K562 (cell line): ENCODE measurements at regions not wholly inside any gene's neighbourhood (a gene's known extent, or its start where the extent isn't known, plus 50 kb on each side); places are given as distances from the start of the nearest gene placed in this dataset.

ENCODE experiments used
- ATAC-seq: fragments of 200-7000 bp; cut with Tn5 transposase; 3 replicates; pipeline ENCODE4 v1.9.1; 2020; ENCODE audit warnings: moderate library complexity
- BruUV-seq: library from RNA; stranded (reverse); fragments of 400-500 nt; replicated peaks from 2 replicates; lab custom pipeline; 2021; lab: Mats Ljungman, UMichigan
- CTCF ChIA-PET: fragments of 300-600 bp; formaldehyde crosslinking; extraction: SDS; loops from one replicate; lab custom pipeline; 2021; ENCODE audit warnings: low intra/inter-chr PET ratio; lab: Yijun Ruan, JAX
- POLR2A ChIA-PET: fragments of 300-600, 350-650 bp; sonication (Branson Sonifier 250); formaldehyde crosslinking; extraction: SDS; loops from one replicate; lab custom pipeline; 2021; ENCODE audit warnings: antibody characterized with exemption, inconsistent platforms; lab: Yijun Ruan, JAX
- DNase-seq, 4 experiments: peaks; one replicate each; pipeline versions ENCODE4 v3.0.0 to v3.0.0-alpha.2; 2011 to 2018; ENCODE audit warnings: low spot score in 3 of 4, mixed read lengths in 3 of 4; ENCODE audit errors: extremely low read depth in 1 of 4
- FAIRE-seq: peaks from 2 replicates; lab custom pipeline; 2011; peaks lifted over from hg19 to GRCh38; lab: Jason Lieb, UNC
- H2AFZ ChIP-seq: 2 replicates; pipeline ENCODE4 v1.6.0; 2011; ENCODE audit warnings: low read depth, low read length, control low read depth, inconsistent platforms
- H3K27ac ChIP-seq: fragments of 200-600 bp; 3 replicates; pipeline ENCODE4 v1.8.0; 2011; ENCODE audit warnings: low read depth, mild to moderate bottlenecking, control low read depth, inconsistent platforms, low read length, moderate library complexity, mixed read lengths; ENCODE audit errors: extremely low read depth
- H3K27me3 ChIP-seq, 2 experiments: fragments of 300-600 bp in 1 of 2; 2 replicates in 1 of 2; 3 replicates in 1 of 2; pipeline versions ENCODE4 v1.6.0 to v1.8.0; 2011; ENCODE audit warnings: inconsistent platforms in 2 of 2, low read length in 2 of 2, mild to moderate bottlenecking in 1 of 2, mixed read lengths in 1 of 2, moderate library complexity in 1 of 2; ENCODE audit not compliant: control insufficient read depth in 2 of 2, insufficient read depth in 2 of 2
- H3K36me3 ChIP-seq: fragments of 300-600 bp; 3 replicates; pipeline ENCODE4 v1.8.0; 2011; ENCODE audit warnings: mild to moderate bottlenecking, low read length, inconsistent platforms; ENCODE audit not compliant: control insufficient read depth, insufficient read depth
- H3K4me1 ChIP-seq, 2 experiments: fragments of 200-600 bp in 1 of 2; replicated peaks in 1 of 2; 2 replicates in 1 of 2; 3 replicates in 1 of 2; pipeline versions ENCODE4 v1.5.1 to v1.8.0; 2011; ENCODE audit warnings: inconsistent platforms in 2 of 2, low read length in 2 of 2, mild to moderate bottlenecking in 1 of 2, mixed read lengths in 1 of 2, moderate library complexity in 1 of 2; ENCODE audit not compliant: control insufficient read depth in 2 of 2, insufficient read depth in 2 of 2
- H3K4me2 ChIP-seq: 2 replicates; pipeline ENCODE4 v1.6.1; 2011; ENCODE audit warnings: low read length, control low read depth, inconsistent platforms, mixed read lengths; ENCODE audit not compliant: insufficient read depth
- H3K4me3 ChIP-seq: fragments of 200-600 bp; sonication (generic), shearing (Covaris generic); 2 replicates; pipeline ENCODE4 v1.5.1; 2016; ENCODE audit warnings: control low read depth, inconsistent platforms
- H3K79me2 ChIP-seq: fragments of 200-600 bp; 3 replicates; pipeline ENCODE4 v1.8.0; 2011; ENCODE audit warnings: low read length, inconsistent platforms; ENCODE audit not compliant: control insufficient read depth, insufficient read depth
- H3K9ac ChIP-seq, 2 experiments: 2 replicates each; pipeline versions ENCODE4 v1.6.0 to v1.6.1; 2011; ENCODE audit warnings: low read depth in 2 of 2, low read length in 2 of 2, control low read depth in 1 of 2, inconsistent platforms in 1 of 2, mild to moderate bottlenecking in 1 of 2, mixed read lengths in 1 of 2; ENCODE audit not compliant: insufficient read depth in 1 of 2
- H3K9me1 ChIP-seq: one replicate; pipeline ENCODE4 v1.6.0; 2011; ENCODE audit warnings: inconsistent platforms, mild to moderate bottlenecking, low read length, moderate library complexity; ENCODE audit not compliant: control insufficient read depth, insufficient read depth
- H3K9me3 ChIP-seq: replicated peaks from 2 replicates; pipeline ENCODE4 v1.5.1; 2011; ENCODE audit warnings: low read depth, low read length, inconsistent platforms; ENCODE audit not compliant: control insufficient read depth, insufficient read depth
- H4K20me1 ChIP-seq: replicated peaks from 2 replicates; pipeline ENCODE4 v1.6.1; 2011; ENCODE audit warnings: low read length, inconsistent platforms, mixed read lengths; ENCODE audit not compliant: control insufficient read depth, insufficient read depth
- BMI1 ChIP-seq: fragments of 150-350 bp; IDR thresholded peaks from 2 replicates; pipeline ENCODE4 v1.6.1; 2014; ENCODE audit warnings: low read length
- CBX3 ChIP-seq, 2 experiments: IDR thresholded peaks; 1 replicate in 1 of 2; 2 replicates in 1 of 2; pipeline ENCODE4 v1.6.1; 2012; ENCODE audit warnings: inconsistent platforms in 2 of 2, low read length in 2 of 2, borderline replicate concordance in 1 of 2, control low read depth in 1 of 2
- MEF2A ChIP-seq: IDR thresholded peaks from 2 replicates; pipeline ENCODE4 v1.6.1; 2011; ENCODE audit warnings: low read depth, mild to moderate bottlenecking, low read length, moderate library complexity; ENCODE audit not compliant: control insufficient read depth
- U2AF2 ChIP-seq: fragments of 200-400 bp; formaldehyde crosslinking; optimal IDR thresholded peaks from 2 replicates; pipeline ENCODE3; 2017; ENCODE audit warnings: low read depth, mild to moderate bottlenecking, low read length
- ZFP1 ChIP-seq: fragments of 450-650 bp; formaldehyde crosslinking; IDR thresholded peaks from 2 replicates; pipeline ENCODE4 v1.4.0; 2020; ENCODE audit warnings: mild to moderate bottlenecking, mixed read lengths
- ZNF124 ChIP-seq: sonication (generic); formaldehyde crosslinking; IDR thresholded peaks from 2 replicates; pipeline ENCODE4 v1.8.1; 2022; ENCODE audit warnings: missing genetic modification reagents
- ZNF766 ChIP-seq: fragments of 200-800 bp; sonication (Bioruptor generic); conservative IDR thresholded peaks from 2 replicates; pipeline ENCODE4 v1.6.1; 2016; ENCODE audit warnings: missing genetic modification characterization, missing compliant biosample characterization
- ZNF77 ChIP-seq: fragments of 250-450 bp; sonication (Bioruptor Pico); IDR thresholded peaks from 2 replicates; pipeline ENCODE4 v1.5.0; 2020
- ZSCAN29 ChIP-seq: fragments of 450-650 bp; IDR thresholded peaks from 2 replicates; pipeline ENCODE4 v1.6.1; 2017
- ZSCAN32 ChIP-seq: fragments of 450-650 bp; formaldehyde crosslinking; IDR thresholded peaks from 2 replicates; pipeline ENCODE4 v1.4.0; 2020; ENCODE audit warnings: mild to moderate bottlenecking, moderate library complexity
- WGBS: fragments of 100-300 bp; shearing (Covaris generic); methylation state at CpG from one replicate; pipeline ENCODE4 v1.1.6; 2016; ENCODE audit warnings: low coverage, mixed read lengths; ENCODE audit not compliant: insufficient coverage; ENCODE audit errors: missing lambda C conversion rate; 5-methylcytosine and 5-hydroxymethylcytosine counted together
- in situ Hi-C: fragments of 300-500 bp; cut with MboI; formaldehyde crosslinking; loops from 4 replicates; pipeline ENCODE4 v1.15.0; 2018; ENCODE audit warnings: inconsistent platforms, mixed read lengths
- intact Hi-C: fragments of 100-400 bp; cut with micrococcal nuclease; formaldehyde crosslinking; loops from 2 replicates; pipeline ENCODE4 v1.14.2; 2022
- TF ChIP-seq, protein P1 (sequence below), 2 experiments: fragments of 450-650 bp in 1 of 2; sonication (generic) in 1 of 2; formaldehyde crosslinking; conservative IDR thresholded peaks; 2 replicates each; pipeline versions ENCODE4 v1.4.0 to v1.8.1; 2020 to 2022; ENCODE audit warnings: mild to moderate bottlenecking in 1 of 2, missing genetic modification reagents in 1 of 2
- TF ChIP-seq, protein P2 (sequence below): sonication (generic); formaldehyde crosslinking; IDR thresholded peaks from 2 replicates; pipeline ENCODE4 v1.5.0; 2020; ENCODE audit warnings: missing genetic modification reagents
- TF ChIP-seq, protein P3 (sequence below): fragments of 250-450 bp; sonication (Bioruptor Pico); IDR thresholded peaks from 2 replicates; pipeline ENCODE4 v1.5.1; 2021; ENCODE audit warnings: mild to moderate bottlenecking
- TF ChIP-seq, protein P4 (sequence below): sonication (generic); formaldehyde crosslinking; IDR thresholded peaks from 2 replicates; pipeline ENCODE4 v1.8.1; 2023; ENCODE audit warnings: missing genetic modification reagents, mild to moderate bottlenecking, borderline replicate concordance
- TF ChIP-seq, protein P5 (sequence below): fragments of 450-650 bp; formaldehyde crosslinking; IDR thresholded peaks from 2 replicates; pipeline ENCODE4 v1.4.0; 2020; ENCODE audit warnings: mild to moderate bottlenecking

DNA sequence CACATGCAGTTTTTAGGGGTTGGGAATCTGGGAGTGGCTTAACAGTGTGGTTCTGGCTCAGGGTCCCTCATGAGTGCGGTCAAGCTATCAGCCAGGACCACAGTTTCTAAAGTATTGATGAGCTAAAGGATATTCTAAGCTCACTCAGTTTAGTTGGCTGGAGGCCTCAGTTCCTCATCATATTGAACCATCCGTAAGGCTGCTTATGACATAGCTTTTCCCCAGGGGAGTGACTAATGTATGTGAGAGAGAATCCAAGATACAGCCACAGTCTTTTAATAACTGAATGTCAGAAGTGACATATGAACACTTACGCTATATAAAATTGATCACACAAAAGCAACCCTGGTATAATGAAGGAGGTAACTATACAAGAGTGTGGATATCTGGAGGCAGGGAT is 245.3 kb downstream of the POLR1F start:
- Histone ChIP-seq H4K20me1 (no peaks in the 10 kb centered on the region), H3K9ac (no peak overlapping the region), H3K79me2 (no peaks in the 10 kb centered on the region), H3K4me3 (no peak overlapping the region), H3K4me2 (no peak overlapping the region), H3K9me3 (no peaks in the 10 kb centered on the region; the same call in 1 of the 2 replicates), H3K9me1 (no peaks in the 10 kb centered on the region), H2AFZ (no peak overlapping the region), H3K27me3 (no peaks in the 10 kb centered on the region), H3K4me1 (no peaks in the 10 kb centered on the region), H3K36me3 (no peaks in the 10 kb centered on the region), H3K27ac (no peak overlapping the region)
- ChIA-PET POLR2A (no interaction called here), CTCF (no interaction called here)
- DNase-seq (no peak), FAIRE-seq (no peak), ATAC-seq (no peak)
- BruUV-seq = no TSS peak
- 7% methylated on average over 3 of the region's 3 CpGs for WGBS
- in situ Hi-C loops = no loop called here
- intact Hi-C loops = no loop called here
- TF ChIP-seq ZFP1 (CRISPR knock-in tag) (no peak), ZNF124 (no peak), U2AF2 (no peak), ZSCAN29 (no peak), BMI1 (no peak), CBX3 (IDR thresholded peaks at IDR 0.05; ENCODE audit: borderline replicate concordance in 1 of 2, low read length in 2 of 2) (no peak), MEF2A (no peak), ZNF77 (no peak), ZNF766 (CRISPR knock-in tag) (no peak), ZSCAN32 (CRISPR knock-in tag) (no peak)
- TF ChIP-seq, protein P1, sequence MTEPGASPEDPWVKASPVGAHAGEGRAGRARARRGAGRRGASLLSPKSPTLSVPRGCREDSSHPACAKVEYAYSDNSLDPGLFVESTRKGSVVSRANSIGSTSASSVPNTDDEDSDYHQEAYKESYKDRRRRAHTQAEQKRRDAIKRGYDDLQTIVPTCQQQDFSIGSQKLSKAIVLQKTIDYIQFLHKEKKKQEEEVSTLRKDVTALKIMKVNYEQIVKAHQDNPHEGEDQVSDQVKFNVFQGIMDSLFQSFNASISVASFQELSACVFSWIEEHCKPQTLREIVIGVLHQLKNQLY (CRISPR knock-in tag; conservative IDR thresholded peaks at IDR 0.05) = no peak
- TF ChIP-seq, protein P2, sequence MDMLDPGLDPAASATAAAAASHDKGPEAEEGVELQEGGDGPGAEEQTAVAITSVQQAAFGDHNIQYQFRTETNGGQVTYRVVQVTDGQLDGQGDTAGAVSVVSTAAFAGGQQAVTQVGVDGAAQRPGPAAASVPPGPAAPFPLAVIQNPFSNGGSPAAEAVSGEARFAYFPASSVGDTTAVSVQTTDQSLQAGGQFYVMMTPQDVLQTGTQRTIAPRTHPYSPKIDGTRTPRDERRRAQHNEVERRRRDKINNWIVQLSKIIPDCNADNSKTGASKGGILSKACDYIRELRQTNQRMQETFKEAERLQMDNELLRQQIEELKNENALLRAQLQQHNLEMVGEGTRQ (CRISPR knock-in tag) = no peak
- TF ChIP-seq, protein P3, sequence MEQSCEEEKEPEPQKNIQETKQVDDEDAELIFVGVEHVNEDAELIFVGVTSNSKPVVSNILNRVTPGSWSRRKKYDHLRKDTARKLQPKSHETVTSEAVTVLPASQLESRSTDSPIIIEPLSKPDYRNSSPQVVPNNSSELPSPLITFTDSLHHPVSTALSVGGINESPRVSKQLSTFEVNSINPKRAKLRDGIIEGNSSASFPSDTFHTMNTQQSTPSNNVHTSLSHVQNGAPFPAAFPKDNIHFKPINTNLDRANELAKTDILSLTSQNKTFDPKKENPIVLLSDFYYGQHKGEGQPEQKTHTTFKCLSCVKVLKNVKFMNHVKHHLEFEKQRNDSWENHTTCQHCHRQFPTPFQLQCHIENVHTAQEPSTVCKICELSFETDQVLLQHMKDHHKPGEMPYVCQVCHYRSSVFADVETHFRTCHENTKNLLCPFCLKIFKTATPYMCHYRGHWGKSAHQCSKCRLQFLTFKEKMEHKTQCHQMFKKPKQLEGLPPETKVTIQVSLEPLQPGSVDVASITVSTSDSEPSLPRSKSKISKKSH = no peak
- TF ChIP-seq, protein P4, sequence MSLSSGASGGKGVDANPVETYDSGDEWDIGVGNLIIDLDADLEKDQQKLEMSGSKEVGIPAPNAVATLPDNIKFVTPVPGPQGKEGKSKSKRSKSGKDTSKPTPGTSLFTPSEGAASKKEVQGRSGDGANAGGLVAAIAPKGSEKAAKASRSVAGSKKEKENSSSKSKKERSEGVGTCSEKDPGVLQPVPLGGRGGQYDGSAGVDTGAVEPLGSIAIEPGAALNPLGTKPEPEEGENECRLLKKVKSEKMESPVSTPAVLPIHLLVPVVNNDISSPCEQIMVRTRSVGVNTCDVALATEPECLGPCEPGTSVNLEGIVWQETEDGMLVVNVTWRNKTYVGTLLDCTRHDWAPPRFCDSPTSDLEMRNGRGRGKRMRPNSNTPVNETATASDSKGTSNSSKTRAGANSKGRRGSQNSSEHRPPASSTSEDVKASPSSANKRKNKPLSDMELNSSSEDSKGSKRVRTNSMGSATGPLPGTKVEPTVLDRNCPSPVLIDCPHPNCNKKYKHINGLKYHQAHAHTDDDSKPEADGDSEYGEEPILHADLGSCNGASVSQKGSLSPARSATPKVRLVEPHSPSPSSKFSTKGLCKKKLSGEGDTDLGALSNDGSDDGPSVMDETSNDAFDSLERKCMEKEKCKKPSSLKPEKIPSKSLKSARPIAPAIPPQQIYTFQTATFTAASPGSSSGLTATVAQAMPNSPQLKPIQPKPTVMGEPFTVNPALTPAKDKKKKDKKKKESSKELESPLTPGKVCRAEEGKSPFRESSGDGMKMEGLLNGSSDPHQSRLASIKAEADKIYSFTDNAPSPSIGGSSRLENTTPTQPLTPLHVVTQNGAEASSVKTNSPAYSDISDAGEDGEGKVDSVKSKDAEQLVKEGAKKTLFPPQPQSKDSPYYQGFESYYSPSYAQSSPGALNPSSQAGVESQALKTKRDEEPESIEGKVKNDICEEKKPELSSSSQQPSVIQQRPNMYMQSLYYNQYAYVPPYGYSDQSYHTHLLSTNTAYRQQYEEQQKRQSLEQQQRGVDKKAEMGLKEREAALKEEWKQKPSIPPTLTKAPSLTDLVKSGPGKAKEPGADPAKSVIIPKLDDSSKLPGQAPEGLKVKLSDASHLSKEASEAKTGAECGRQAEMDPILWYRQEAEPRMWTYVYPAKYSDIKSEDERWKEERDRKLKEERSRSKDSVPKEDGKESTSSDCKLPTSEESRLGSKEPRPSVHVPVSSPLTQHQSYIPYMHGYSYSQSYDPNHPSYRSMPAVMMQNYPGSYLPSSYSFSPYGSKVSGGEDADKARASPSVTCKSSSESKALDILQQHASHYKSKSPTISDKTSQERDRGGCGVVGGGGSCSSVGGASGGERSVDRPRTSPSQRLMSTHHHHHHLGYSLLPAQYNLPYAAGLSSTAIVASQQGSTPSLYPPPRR = no peak
- TF ChIP-seq, protein P5, sequence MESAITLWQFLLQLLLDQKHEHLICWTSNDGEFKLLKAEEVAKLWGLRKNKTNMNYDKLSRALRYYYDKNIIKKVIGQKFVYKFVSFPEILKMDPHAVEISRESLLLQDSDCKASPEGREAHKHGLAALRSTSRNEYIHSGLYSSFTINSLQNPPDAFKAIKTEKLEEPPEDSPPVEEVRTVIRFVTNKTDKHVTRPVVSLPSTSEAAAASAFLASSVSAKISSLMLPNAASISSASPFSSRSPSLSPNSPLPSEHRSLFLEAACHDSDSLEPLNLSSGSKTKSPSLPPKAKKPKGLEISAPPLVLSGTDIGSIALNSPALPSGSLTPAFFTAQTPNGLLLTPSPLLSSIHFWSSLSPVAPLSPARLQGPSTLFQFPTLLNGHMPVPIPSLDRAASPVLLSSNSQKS (CRISPR knock-in tag) = no peak
